SK-N-MC (cell line): ENCODE measurements at regions not wholly inside any gene's neighbourhood (a gene's known extent, or its start where the extent isn't known, plus 50 kb on each side); places are given as distances from the start of the nearest gene placed in this dataset.
"Not testable (repeated sequence)": the region's sequence is repeated elsewhere in the genome, so short reads cannot be mapped to it uniquely, and the experiment has no call there.

Experiments used
- DNase-seq: peaks from one replicate; pipeline ENCODE4 v3.0.0-alpha.2; 2011; ENCODE audit warnings: low read depth, low spot score
- H3K27ac ChIP-seq: fragments of 200-600 bp; sonication (generic); 2 replicates; pipeline ENCODE4 v1.5.1; 2016; ENCODE audit warnings: mixed run types
- H3K36me3 ChIP-seq: fragments of 200-600 bp; sonication (generic); 2 replicates; pipeline ENCODE4 v1.6.1; 2017; ENCODE audit warnings: antibody characterized with exemption, low read length, mixed read lengths; ENCODE audit not compliant: insufficient read depth
- H3K4me3 ChIP-seq: fragments of 200-600 bp; sonication (generic); 2 replicates; pipeline ENCODE4 v1.5.1; 2016
- H3K9ac ChIP-seq: fragments of 200-600 bp; sonication (generic); 2 replicates; pipeline ENCODE4 v1.8.0; 2017; ENCODE audit warnings: mixed run types, mixed read lengths; ENCODE audit not compliant: insufficient read length
- H3K9me3 ChIP-seq: fragments of 200-600 bp; sonication (generic); 2 replicates; pipeline ENCODE4 v1.6.1; 2017; ENCODE audit warnings: low read depth, mild to moderate bottlenecking, antibody characterized with exemption, low read length, moderate library complexity, mixed read lengths
- EZH2 ChIP-seq: fragments of 200-600 bp; sonication (generic); IDR thresholded peaks from one replicate; pipeline ENCODE4 v1.6.1; 2017; ENCODE audit warnings: antibody characterized with exemption
- FOXP2 ChIP-seq: optimal IDR thresholded peaks from 2 replicates; pipeline ENCODE3; 2011; ENCODE audit warnings: mild to moderate bottlenecking, moderate library complexity; ENCODE audit not compliant: insufficient read depth; ENCODE audit errors: extremely low read length, control extremely low read depth
- POLR2AphosphoS5 ChIP-seq: IDR thresholded peaks from 2 replicates; pipeline ENCODE4 v1.6.1; 2012; ENCODE audit warnings: mild to moderate bottlenecking, low read depth, low read length, borderline replicate concordance

GRCh38 chr22:22769434-22770279 is 118.0 kb upstream of the IGLL5 start:
- no peaks in the 10 kb centered on the region for H3K36me3 ChIP-seq
- H3K4me3 ChIP-seq, result no peak overlapping the region
- H3K27ac ChIP-seq, result no peak overlapping the region
- H3K9ac ChIP-seq, result no peak overlapping the region
- DNase-seq, result no peak
- no peak for TF ChIP-seq EZH2
- no peak for TF ChIP-seq POLR2AphosphoS5
- TF ChIP-seq FOXP2, result no peak
- no peaks in the 10 kb centered on the region for H3K9me3 ChIP-seq

- TF ChIP-seq EZH2 (no peak), FOXP2 (no peak), POLR2AphosphoS5 (no peak)
- Histone ChIP-seq H3K36me3 (no peaks in the 10 kb centered on the region), H3K27ac (no peak overlapping the region), H3K4me3 (no peak overlapping the region), H3K9me3 (no peaks in the 10 kb centered on the region), H3K9ac (no peak overlapping the region)
- DNase-seq, result no peak
Observed at GRCh38 chr22:22770280-22770871, 117.2 kb upstream of the IGLL5 start.

- Histone ChIP-seq H3K9me3 (no peaks in the 10 kb centered on the region), H3K9ac (no peak overlapping the region), H3K36me3 (no peaks in the 10 kb centered on the region), H3K27ac (no peak overlapping the region), H3K4me3 (no peak overlapping the region)
- no peak for DNase-seq
- TF ChIP-seq POLR2AphosphoS5 (no peak), EZH2 (no peak), FOXP2 (no peak)
Observed at GRCh38 chr22:22770881-22771280, 116.7 kb upstream of the IGLL5 start.

- Histone ChIP-seq H3K9me3 (no peaks in the 10 kb centered on the region), H3K27ac (no peak overlapping the region), H3K4me3 (no peak overlapping the region), H3K36me3 (no peaks in the 10 kb centered on the region), H3K9ac (no peak overlapping the region)
- TF ChIP-seq FOXP2 (no peak), POLR2AphosphoS5 (no peak), EZH2 (no peak)
- no peak for DNase-seq
Observed at GRCh38 chr22:22771696-22772377, 115.8 kb upstream of the IGLL5 start.

GRCh38 chr22:22772396-22772795 is 115.2 kb upstream of the IGLL5 start:
- no peak for DNase-seq
- Histone ChIP-seq H3K9ac (no peak overlapping the region), H3K27ac (no peak overlapping the region), H3K9me3 (no peaks in the 10 kb centered on the region), H3K4me3 (no peak overlapping the region), H3K36me3 (no peaks in the 10 kb centered on the region)
- no peak for TF ChIP-seq EZH2
- TF ChIP-seq FOXP2, result no peak
- TF ChIP-seq POLR2AphosphoS5, result no peak

GRCh38 chr22:22772883-22773282 is 114.7 kb upstream of the IGLL5 start:
- Histone ChIP-seq H3K36me3 (no peaks in the 10 kb centered on the region), H3K9ac (no peak overlapping the region), H3K9me3 (no peaks in the 10 kb centered on the region), H3K4me3 (no peak overlapping the region), H3K27ac (no peak overlapping the region)
- no peak for DNase-seq
- TF ChIP-seq FOXP2, result no peak
- TF ChIP-seq EZH2, result no peak
- no peak for TF ChIP-seq POLR2AphosphoS5

- no peak overlapping the region for H3K9ac ChIP-seq
- no peak overlapping the region for H3K27ac ChIP-seq
- H3K36me3 ChIP-seq, result no peaks in the 10 kb centered on the region
- no peak for DNase-seq
- no peak for TF ChIP-seq POLR2AphosphoS5
- TF ChIP-seq FOXP2, result no peak
- no peaks in the 10 kb centered on the region for H3K9me3 ChIP-seq
- H3K4me3 ChIP-seq, result no peak overlapping the region
Observed at GRCh38 chr22:22773427-22773826, 114.2 kb upstream of the IGLL5 start.

GRCh38 chr22:22773979-22774604 is 113.5 kb upstream of the IGLL5 start:
- Histone ChIP-seq H3K36me3 (no peaks in the 10 kb centered on the region), H3K27ac (no peak overlapping the region), H3K9me3 (no peaks in the 10 kb centered on the region), H3K9ac (no peak overlapping the region), H3K4me3 (no peak overlapping the region)
- DNase-seq, result no peak
- TF ChIP-seq POLR2AphosphoS5, result no peak
- no peak for TF ChIP-seq FOXP2
- TF ChIP-seq EZH2, result no peak

GRCh38 chr22:22774762-22775161 is 112.9 kb upstream of the IGLL5 start:
- H3K9me3 ChIP-seq, DNase-seq, H3K9ac ChIP-seq, H3K4me3 ChIP-seq, H3K27ac ChIP-seq, H3K36me3 ChIP-seq: not testable (repeated sequence)
